ENCODE measurements at regions not wholly inside any gene's neighbourhood (a gene's known extent, or its start where the extent isn't known, plus 50 kb on each side); places are given as distances from the start of the nearest gene placed in this dataset.
A peak's percentile ranks its signal among the peaks of the same experiment; 100 is the strongest.
"Not testable (repeated sequence)": the region's sequence is repeated elsewhere in the genome, so short reads cannot be mapped to it uniquely, and the experiment has no call there.

- no peak for DNase-seq
Measured at GRCh38 chr2:176885001-176885643, 327.5 kb upstream of the HNRNPA3 start.

- no peak for DNase-seq
Measured at GRCh38 chr2:176885661-176886060, 326.9 kb upstream of the HNRNPA3 start.

GRCh38 chr2:176891105-176891504 is 321.5 kb upstream of the HNRNPA3 start:
- DNase-seq = no peak

GRCh38 chr2:176891857-176892256 is 320.7 kb upstream of the HNRNPA3 start:
- no peak for DNase-seq

- no peak for DNase-seq
Measured at GRCh38 chr2:176892676-176893226, 319.8 kb upstream of the HNRNPA3 start.

- no peak for DNase-seq
Measured at GRCh38 chr2:176895158-176895557, 317.4 kb upstream of the HNRNPA3 start.

GRCh38 chr2:176902454-176902853 is 310.1 kb upstream of the HNRNPA3 start:
- DNase-seq = no peak

GRCh38 chr2:176904053-176904452 is 308.5 kb upstream of the HNRNPA3 start:
- DNase-seq = not testable (repeated sequence)

GRCh38 chr2:176907341-176907740 is 305.3 kb upstream of the HNRNPA3 start:
- no peak for DNase-seq

- DNase-seq = no peak
Measured at GRCh38 chr2:176910828-176911227, 301.8 kb upstream of the HNRNPA3 start.

- no peak for DNase-seq
Measured at GRCh38 chr2:176913955-176914354, 298.6 kb upstream of the HNRNPA3 start.

- no peak for DNase-seq
Measured at GRCh38 chr2:176914371-176914770, 298.2 kb upstream of the HNRNPA3 start.

- DNase-seq = not testable (repeated sequence)
Measured at GRCh38 chr2:176922545-176922944, 290.0 kb upstream of the HNRNPA3 start.

- no peak for DNase-seq
Measured at GRCh38 chr2:176923205-176923604, 289.4 kb upstream of the HNRNPA3 start.

- no peak for DNase-seq
Measured at GRCh38 chr2:176924909-176925534, 287.6 kb upstream of the HNRNPA3 start.

GRCh38 chr2:176926453-176926852 is 286.1 kb upstream of the HNRNPA3 start:
- DNase-seq = no peak

- DNase-seq = not testable (repeated sequence)
Measured at GRCh38 chr2:176929387-176929786, 283.2 kb upstream of the HNRNPA3 start.

- DNase-seq = peak in 1 of 2 donors; percentile 73
Measured at GRCh38 chr2:176931588-176932563, 280.7 kb upstream of the HNRNPA3 start.

- no peak for DNase-seq
Measured at GRCh38 chr2:176934131-176934530, 278.5 kb upstream of the HNRNPA3 start.

- DNase-seq = no peak
Measured at GRCh38 chr2:176934869-176935415, 277.7 kb upstream of the HNRNPA3 start.

GRCh38 chr2:176935543-176936102 is 277.0 kb upstream of the HNRNPA3 start:
- DNase-seq = no peak

GRCh38 chr2:176936410-176936809 is 276.2 kb upstream of the HNRNPA3 start:
- DNase-seq = no peak

- no peak for DNase-seq
Measured at GRCh38 chr2:176944998-176945397, 267.6 kb upstream of the HNRNPA3 start.

Data from CD4-positive, alpha-beta T cell treated with Interleukin-4 for 1 hour (primary cell).